ENCODE measurements at regions not wholly inside any gene's neighbourhood (a gene's known extent, or its start where the extent isn't known, plus 50 kb on each side); places are given as distances from the start of the nearest gene placed in this dataset.

DNA sequence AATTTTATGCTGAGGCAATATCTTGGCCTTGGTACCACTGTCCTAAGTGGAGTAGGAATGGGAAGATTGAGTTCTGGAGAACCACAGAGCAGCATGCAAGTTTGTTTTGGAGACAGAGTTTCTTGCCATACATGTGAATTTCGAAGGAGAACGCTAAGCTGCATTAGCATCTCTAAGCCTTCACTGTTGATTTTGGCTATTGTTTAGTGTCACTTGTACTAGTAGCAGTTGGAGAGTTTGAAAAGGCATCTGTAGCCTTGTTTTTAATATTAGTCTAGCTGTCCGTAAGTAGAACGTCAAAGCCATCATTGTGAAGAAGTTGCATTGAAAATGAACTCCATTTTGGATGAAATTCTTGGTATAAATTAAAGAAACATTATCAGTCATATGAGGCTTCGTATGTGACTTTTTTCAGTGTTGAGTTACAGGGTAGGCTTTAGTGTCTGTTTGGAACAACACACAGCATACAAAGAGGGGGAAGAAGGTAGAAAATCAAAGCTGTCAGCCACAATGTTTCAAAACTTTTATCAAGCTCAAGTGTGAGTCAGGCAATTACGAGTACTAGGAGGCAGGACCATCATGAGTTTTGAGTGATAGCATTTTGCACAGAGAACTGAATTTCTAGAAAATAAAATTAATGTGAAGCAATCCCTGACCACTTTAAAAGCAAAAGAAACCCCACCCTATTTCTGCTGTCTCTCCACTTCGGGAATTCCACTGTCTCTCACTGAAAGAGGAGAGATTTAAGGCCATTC is 70.2 kb upstream of the NAV3 start:
- H3K79me2 ChIP-seq (ENCODE audit: control insufficient read depth, insufficient read depth, low read length), result no peaks in the 10 kb centered on the region
- no peaks in the 10 kb centered on the region for H3K36me3 ChIP-seq (ENCODE audit: control insufficient read depth in 2 of 2, insufficient read depth in 2 of 2, low read length in 1 of 2)
- RAD21 ChIA-PET (ENCODE audit: unreplicated experiment), result no interaction called here
- no peak for ATAC-seq
- no TSS peak for BruUV-seq (replicated peaks)
- H3K27me3 ChIP-seq (replicated peaks in 1 of 2; ENCODE audit: control insufficient read depth in 2 of 2, insufficient read depth in 2 of 2, low read length in 1 of 2), result no peaks in the 10 kb centered on the region
- no peak overlapping the region for H3K27ac ChIP-seq (ENCODE audit: control insufficient read depth, insufficient read depth)
- CTCF ChIA-PET, result no interaction called here
- intact Hi-C loops (cut with micrococcal nuclease; ENCODE audit: unreplicated experiment) (no loop called here), in situ Hi-C loops (cut with MboI) (no loop called here)
- H4K20me1 ChIP-seq (ENCODE audit: control insufficient read depth, insufficient read depth), result no peaks in the 10 kb centered on the region
- H3K9me3 ChIP-seq (replicated peaks; ENCODE audit: control insufficient read depth, insufficient read depth, low read length), result no peaks in the 10 kb centered on the region
- H2AFZ ChIP-seq (ENCODE audit: control insufficient read depth, low read depth, low read length), result no peak overlapping the region
- SMC1A ChIA-PET (ENCODE audit: uncharacterized antibody, unreplicated experiment), result no interaction called here
- no peaks in the 10 kb centered on the region for H3K4me1 ChIP-seq (ENCODE audit: control insufficient read depth, insufficient read depth, low read length)
- no peak overlapping the region for H3K4me2 ChIP-seq (ENCODE audit: control insufficient read depth, insufficient read depth)
- POLR2A ChIA-PET, result no interaction called here
- no peak overlapping the region for H3K4me3 ChIP-seq
- no peak overlapping the region for H3K9ac ChIP-seq (ENCODE audit: control insufficient read depth, insufficient read depth, low read length)
- no peak for FAIRE-seq
- no peak for DNase-seq (ENCODE audit: low read depth, low spot score)
- WGBS (ENCODE audit: insufficient coverage, insufficient replicate concordance, low lambda C conversion rate, missing lambda C conversion rate), result 51% methylated on average over 7 of the region's 7 CpGs
- no peak for TF ChIP-seq BMI1 (IDR thresholded peaks at IDR 0.05; ENCODE audit: borderline replicate concordance)
- no peak for TF ChIP-seq FOXK2 (IDR thresholded peaks at IDR 0.05)
- no peak for TF ChIP-seq JUNB (IDR thresholded peaks at IDR 0.05)
- no peak for TF ChIP-seq NBN (IDR thresholded peaks at IDR 0.05)
- TF ChIP-seq, protein P1, sequence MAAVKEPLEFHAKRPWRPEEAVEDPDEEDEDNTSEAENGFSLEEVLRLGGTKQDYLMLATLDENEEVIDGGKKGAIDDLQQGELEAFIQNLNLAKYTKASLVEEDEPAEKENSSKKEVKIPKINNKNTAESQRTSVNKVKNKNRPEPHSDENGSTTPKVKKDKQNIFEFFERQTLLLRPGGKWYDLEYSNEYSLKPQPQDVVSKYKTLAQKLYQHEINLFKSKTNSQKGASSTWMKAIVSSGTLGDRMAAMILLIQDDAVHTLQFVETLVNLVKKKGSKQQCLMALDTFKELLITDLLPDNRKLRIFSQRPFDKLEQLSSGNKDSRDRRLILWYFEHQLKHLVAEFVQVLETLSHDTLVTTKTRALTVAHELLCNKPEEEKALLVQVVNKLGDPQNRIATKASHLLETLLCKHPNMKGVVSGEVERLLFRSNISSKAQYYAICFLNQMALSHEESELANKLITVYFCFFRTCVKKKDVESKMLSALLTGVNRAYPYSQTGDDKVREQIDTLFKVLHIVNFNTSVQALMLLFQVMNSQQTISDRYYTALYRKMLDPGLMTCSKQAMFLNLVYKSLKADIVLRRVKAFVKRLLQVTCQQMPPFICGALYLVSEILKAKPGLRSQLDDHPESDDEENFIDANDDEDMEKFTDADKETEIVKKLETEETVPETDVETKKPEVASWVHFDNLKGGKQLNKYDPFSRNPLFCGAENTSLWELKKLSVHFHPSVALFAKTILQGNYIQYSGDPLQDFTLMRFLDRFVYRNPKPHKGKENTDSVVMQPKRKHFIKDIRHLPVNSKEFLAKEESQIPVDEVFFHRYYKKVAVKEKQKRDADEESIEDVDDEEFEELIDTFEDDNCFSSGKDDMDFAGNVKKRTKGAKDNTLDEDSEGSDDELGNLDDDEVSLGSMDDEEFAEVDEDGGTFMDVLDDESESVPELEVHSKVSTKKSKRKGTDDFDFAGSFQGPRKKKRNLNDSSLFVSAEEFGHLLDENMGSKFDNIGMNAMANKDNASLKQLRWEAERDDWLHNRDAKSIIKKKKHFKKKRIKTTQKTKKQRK (IDR thresholded peaks at IDR 0.05; ENCODE audit: low read depth, low read length), result no peak
- TF ChIP-seq CREB1 (IDR thresholded peaks at IDR 0.05; ENCODE audit: low read depth), result no peak
- TF ChIP-seq SIN3A (IDR thresholded peaks at IDR 0.05; ENCODE audit: low read depth, low read length), result no peak
- TF ChIP-seq MEF2B (IDR thresholded peaks at IDR 0.05; ENCODE audit: partially characterized antibody, poor library complexity, severe bottlenecking), result no peak

All from GM12878 (cell line).